ENCODE measurements at regions not wholly inside any gene's neighbourhood (a gene's known extent, or its start where the extent isn't known, plus 50 kb on each side); places are given as distances from the start of the nearest gene placed in this dataset.

DNA sequence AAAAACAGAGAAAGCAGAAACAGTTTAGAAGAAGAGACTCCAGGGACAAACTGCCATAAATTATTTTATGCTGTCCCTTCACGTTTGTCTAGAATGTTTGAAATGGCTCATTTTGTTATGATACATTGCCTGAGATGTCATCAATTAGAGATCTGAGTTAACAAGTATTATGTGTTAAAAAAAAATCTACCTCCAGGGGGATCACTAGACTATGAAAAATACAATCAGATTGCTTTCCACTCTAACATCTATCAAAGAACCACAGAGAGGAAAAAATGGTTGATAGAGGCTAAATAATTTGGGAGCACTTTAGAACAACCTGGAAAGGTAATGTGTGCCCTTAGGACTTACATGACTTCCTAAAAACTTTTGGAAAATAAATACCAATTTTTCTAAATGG lies 103.8 kb upstream of the CCDC150 start:
- peak; percentile 0 for DNase-seq
- Mint-ChIP-seq H3K27ac (no peak overlapping the region), H3K36me3 (ENCODE audit: low read depth) (peaks cover 1% of the 10 kb centered on the region), H3K4me3 (no peak overlapping the region), H3K9me3 (no peaks in the 10 kb centered on the region), H3K4me1 (peaks cover 18% of the 10 kb centered on the region), H3K27me3 (peaks cover 9% of the 10 kb centered on the region)
- intact Hi-C loops (cut with micrococcal nuclease): no loop called here

- H3K9me3 Mint-ChIP-seq: no peaks in the 10 kb centered on the region
- no peak overlapping the region for H3K4me3 Mint-ChIP-seq
- peaks cover 16% of the 10 kb centered on the region for H3K4me1 Mint-ChIP-seq
- H3K27ac Mint-ChIP-seq: no peak overlapping the region
- H3K27me3 Mint-ChIP-seq: peaks cover 12% of the 10 kb centered on the region
- H3K36me3 Mint-ChIP-seq (ENCODE audit: low read depth): no peaks in the 10 kb centered on the region
- intact Hi-C loops (cut with micrococcal nuclease): no loop called here
- DNase-seq: peak; percentile 48
Observed at GRCh38 chr2:196537311-196537710, 102.2 kb upstream of the CCDC150 start.

DNA sequence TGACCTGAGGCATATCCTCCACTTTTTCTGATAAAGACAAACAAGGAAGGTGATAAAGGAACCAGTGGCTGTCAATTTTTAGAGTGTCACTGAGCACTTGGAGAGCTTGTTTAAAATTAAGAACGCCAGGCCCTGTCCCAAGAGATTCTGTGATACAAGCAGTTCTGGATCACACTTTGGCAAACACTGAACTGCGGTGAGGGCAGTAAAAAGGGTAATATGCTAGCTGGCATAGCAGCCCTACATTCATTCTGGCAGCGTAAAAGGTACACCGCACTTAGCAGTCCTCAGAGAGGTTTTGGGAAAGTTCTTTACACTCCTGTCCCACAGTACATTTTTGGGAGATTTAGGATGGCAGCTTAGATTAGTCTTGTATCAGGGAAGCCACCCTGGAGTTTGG lies 101.3 kb upstream of the CCDC150 start:
- H3K4me3 Mint-ChIP-seq: no peak overlapping the region
- H3K4me1 Mint-ChIP-seq: peaks cover 15% of the 10 kb centered on the region
- intact Hi-C loops (cut with micrococcal nuclease): no loop called here
- peak; percentile 25 for DNase-seq
- H3K27me3 Mint-ChIP-seq: peaks cover 12% of the 10 kb centered on the region
- no peaks in the 10 kb centered on the region for H3K36me3 Mint-ChIP-seq (ENCODE audit: low read depth)
- H3K9me3 Mint-ChIP-seq: no peaks in the 10 kb centered on the region
- H3K27ac Mint-ChIP-seq: no peak overlapping the region

DNA sequence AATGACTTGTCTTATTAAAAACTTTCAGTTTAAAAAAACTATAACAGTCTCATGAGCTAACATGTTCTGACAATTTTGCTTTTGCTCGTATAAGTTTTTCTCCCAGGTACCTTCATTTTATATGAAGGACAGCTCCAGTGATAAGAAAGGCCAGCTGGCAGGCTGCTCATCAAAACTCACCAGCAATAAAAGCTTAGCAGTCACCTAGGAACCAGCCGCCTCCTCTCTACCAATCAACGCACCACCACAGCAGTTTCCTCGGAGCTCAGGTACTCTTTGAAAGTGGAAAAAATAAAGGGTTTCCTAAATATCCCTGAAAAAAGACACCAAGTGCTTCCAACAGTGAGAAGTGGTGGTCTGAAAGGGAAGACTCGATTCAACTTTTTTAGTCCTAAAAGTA lies 100.9 kb upstream of the CCDC150 start:
- H3K27me3 Mint-ChIP-seq: peaks cover 12% of the 10 kb centered on the region

GRCh38 chr2:196544906-196545433 lies 94.5 kb upstream of the CCDC150 start:
- Mint-ChIP-seq H3K27me3 (peaks cover 12% of the 10 kb centered on the region), H3K9me3 (no peaks in the 10 kb centered on the region), H3K36me3 (ENCODE audit: low read depth) (no peaks in the 10 kb centered on the region), H3K4me1 (no peaks in the 10 kb centered on the region), H3K4me3 (no peak overlapping the region), H3K27ac (no peak overlapping the region)
- intact Hi-C loops (cut with micrococcal nuclease): no loop called here
- DNase-seq: no peak

More for the DNA sequence above, 100.9 kb upstream of the CCDC150 start:
- intact Hi-C loops (cut with micrococcal nuclease): no loop called here
- Mint-ChIP-seq H3K4me1 (peaks cover 10% of the 10 kb centered on the region), H3K4me3 (no peak overlapping the region), H3K27ac (no peak overlapping the region), H3K36me3 (ENCODE audit: low read depth) (no peaks in the 10 kb centered on the region), H3K9me3 (no peaks in the 10 kb centered on the region)
- no peak for DNase-seq

GRCh38 chr2:196546151-196546919 lies 93.2 kb upstream of the CCDC150 start:
- Mint-ChIP-seq H3K9me3 (no peaks in the 10 kb centered on the region), H3K36me3 (ENCODE audit: low read depth) (no peaks in the 10 kb centered on the region), H3K4me1 (no peaks in the 10 kb centered on the region), H3K4me3 (no peak overlapping the region), H3K27me3 (peaks cover 12% of the 10 kb centered on the region), H3K27ac (no peak overlapping the region)
- no peak for DNase-seq
- intact Hi-C loops (cut with micrococcal nuclease): no loop called here

GRCh38 chr2:196549052-196549451 lies 90.5 kb upstream of the CCDC150 start:
- intact Hi-C loops (cut with micrococcal nuclease): no loop called here
- no peaks in the 10 kb centered on the region for H3K36me3 Mint-ChIP-seq (ENCODE audit: low read depth)
- H3K27me3 Mint-ChIP-seq: peaks cover 17% of the 10 kb centered on the region
- no peak overlapping the region for H3K27ac Mint-ChIP-seq
- H3K9me3 Mint-ChIP-seq: no peaks in the 10 kb centered on the region
- no peaks in the 10 kb centered on the region for H3K4me1 Mint-ChIP-seq
- no peak overlapping the region for H3K4me3 Mint-ChIP-seq
- peak; percentile 13 for DNase-seq

DNA sequence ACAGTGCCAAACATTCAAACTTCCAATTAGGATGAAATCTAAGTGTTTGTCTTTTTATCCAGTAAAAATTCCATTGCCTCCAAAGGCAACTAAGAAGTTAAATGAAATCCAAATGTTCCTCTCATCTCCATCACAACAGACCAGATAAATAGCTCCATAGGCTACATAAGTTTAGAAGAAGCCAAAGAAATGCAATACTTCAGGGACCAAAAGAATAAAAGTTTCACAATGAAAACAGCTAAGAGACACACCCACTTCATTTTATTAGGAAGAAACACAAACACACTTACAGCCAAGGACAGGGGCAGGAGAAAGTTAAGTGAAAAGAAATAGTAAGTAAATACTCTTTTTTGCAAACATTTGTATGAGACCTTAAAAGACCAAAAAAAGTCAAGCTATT lies 88.5 kb upstream of the CCDC150 start:
- DNase-seq: peak; percentile 0
- intact Hi-C loops (cut with micrococcal nuclease): no loop called here
- Mint-ChIP-seq H3K36me3 (ENCODE audit: low read depth) (no peaks in the 10 kb centered on the region), H3K27me3 (peaks cover 20% of the 10 kb centered on the region), H3K4me3 (no peak overlapping the region), H3K27ac (no peak overlapping the region), H3K4me1 (no peaks in the 10 kb centered on the region), H3K9me3 (no peaks in the 10 kb centered on the region)

- no peak for DNase-seq
- intact Hi-C loops (cut with micrococcal nuclease): no loop called here
- H3K27ac Mint-ChIP-seq: no peak overlapping the region
- no peaks in the 10 kb centered on the region for H3K36me3 Mint-ChIP-seq (ENCODE audit: low read depth)
- H3K27me3 Mint-ChIP-seq: peaks cover 26% of the 10 kb centered on the region
- H3K4me1 Mint-ChIP-seq: no peaks in the 10 kb centered on the region
- no peaks in the 10 kb centered on the region for H3K9me3 Mint-ChIP-seq
- H3K4me3 Mint-ChIP-seq: no peak overlapping the region
Observed at GRCh38 chr2:196555161-196555560, 84.4 kb upstream of the CCDC150 start.

- Mint-ChIP-seq H3K27ac (no peak overlapping the region), H3K4me3 (no peak overlapping the region), H3K9me3 (no peaks in the 10 kb centered on the region), H3K36me3 (ENCODE audit: low read depth) (no peaks in the 10 kb centered on the region), H3K27me3 (peaks cover 26% of the 10 kb centered on the region), H3K4me1 (no peaks in the 10 kb centered on the region)
- DNase-seq: peak; percentile 46
- intact Hi-C loops (cut with micrococcal nuclease): no loop called here
Observed at GRCh38 chr2:196555726-196556125, 83.8 kb upstream of the CCDC150 start.

- intact Hi-C loops (cut with micrococcal nuclease): no loop called here
- Mint-ChIP-seq H3K36me3 (ENCODE audit: low read depth) (no peaks in the 10 kb centered on the region), H3K27ac (no peak overlapping the region), H3K4me3 (no peak overlapping the region), H3K4me1 (no peaks in the 10 kb centered on the region), H3K27me3 (peaks cover 23% of the 10 kb centered on the region), H3K9me3 (peaks cover 6% of the 10 kb centered on the region)
- DNase-seq: no peak
Observed at GRCh38 chr2:196558497-196558896, 81.0 kb upstream of the CCDC150 start.

GRCh38 chr2:196563876-196564275 lies 75.6 kb upstream of the CCDC150 start:
- Mint-ChIP-seq H3K9me3 (peaks cover 6% of the 10 kb centered on the region), H3K36me3 (ENCODE audit: low read depth) (no peaks in the 10 kb centered on the region), H3K4me3 (no peak overlapping the region), H3K27ac (no peak overlapping the region), H3K4me1 (no peaks in the 10 kb centered on the region), H3K27me3 (peaks cover 29% of the 10 kb centered on the region)
- DNase-seq: no peak
- intact Hi-C loops (cut with micrococcal nuclease): no loop called here

DNA sequence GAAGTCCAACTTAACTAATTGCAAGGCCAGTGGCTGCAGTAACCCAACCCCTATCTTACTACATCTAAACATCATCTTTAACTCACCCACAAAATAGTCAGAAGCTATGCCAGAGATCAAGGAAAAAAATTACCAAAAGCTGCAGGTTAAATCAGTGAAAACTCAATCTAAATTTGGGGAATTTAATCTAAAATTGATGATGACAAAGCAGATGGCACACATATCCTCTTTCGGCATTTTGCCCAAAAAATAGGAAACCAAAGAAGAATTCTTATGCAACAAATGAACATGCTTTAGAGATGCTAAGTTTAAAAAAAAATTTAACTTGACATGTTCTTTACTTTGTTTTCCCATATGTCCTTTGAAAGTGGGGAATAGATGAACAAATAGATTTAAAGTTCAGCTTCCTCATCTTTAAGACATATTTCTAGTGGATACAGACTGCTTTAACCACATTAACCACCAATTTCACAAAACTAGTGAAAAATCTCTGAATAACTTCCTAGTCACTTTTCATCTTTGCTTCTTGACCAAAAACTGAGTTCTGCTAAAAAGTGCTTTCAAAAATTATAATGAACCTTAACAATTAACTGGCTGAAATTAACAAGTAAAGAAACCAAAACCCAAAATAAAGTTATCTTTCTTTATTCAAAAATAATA lies 74.3 kb upstream of the CCDC150 start:
- Mint-ChIP-seq H3K4me3 (no peak overlapping the region), H3K4me1 (no peaks in the 10 kb centered on the region), H3K9me3 (peaks cover 6% of the 10 kb centered on the region), H3K27ac (no peak overlapping the region), H3K36me3 (ENCODE audit: low read depth) (no peaks in the 10 kb centered on the region), H3K27me3 (peaks cover 27% of the 10 kb centered on the region)
- no peak for DNase-seq
- intact Hi-C loops (cut with micrococcal nuclease): no loop called here

GRCh38 chr2:196565982-196566381 lies 73.5 kb upstream of the CCDC150 start:
- Mint-ChIP-seq H3K9me3 (peaks cover 6% of the 10 kb centered on the region), H3K4me1 (no peaks in the 10 kb centered on the region), H3K36me3 (ENCODE audit: low read depth) (no peaks in the 10 kb centered on the region), H3K4me3 (no peak overlapping the region), H3K27ac (no peak overlapping the region), H3K27me3 (peaks cover 29% of the 10 kb centered on the region)
- intact Hi-C loops (cut with micrococcal nuclease): no loop called here
- DNase-seq: no peak

Data from activated CD4-positive, alpha-beta T cell treated with anti-CD3 and anti-CD28 coated beads, Interleukin-2, amount 10 ng/mL, durations not matched to agents 24 days and 14 days (primary cell).